AG04449 (cell line): ENCODE measurements at regions not wholly inside any gene's neighbourhood (a gene's known extent, or its start where the extent isn't known, plus 50 kb on each side); places are given as distances from the start of the nearest gene placed in this dataset.

Experiments
- CTCF ChIA-PET: fragments of 350-600 bp; formaldehyde crosslinking; extraction: SDS; loops from one replicate; lab custom pipeline; 2021; ENCODE audit warnings: antibody characterized with exemption; lab: Yijun Ruan, JAX
- POLR2A ChIA-PET: fragments of 400-600, 350-600 bp; formaldehyde crosslinking; extraction: SDS; loops from one replicate; lab custom pipeline; 2020; ENCODE audit warnings: antibody characterized with exemption, inconsistent platforms; lab: Yijun Ruan, JAX
- DNase-seq: peaks from one replicate; pipeline ENCODE4 v3.0.0-alpha.2; 2010; ENCODE audit warnings: low read depth, low spot score
- H3K4me3 ChIP-seq: 2 replicates; pipeline ENCODE4 v1.5.1; 2011; ENCODE audit warnings: low read depth, mild to moderate bottlenecking, control low read depth, low read length
- TF ChIP-seq, protein P1 (sequence below): IDR thresholded peaks from one replicate; pipeline ENCODE4 v1.5.1; 2011; ENCODE audit warnings: mild to moderate bottlenecking, moderate library complexity, low read length, control low read depth, inconsistent platforms; ENCODE audit not compliant: insufficient read depth; ENCODE audit errors: missing control alignments

DNA sequence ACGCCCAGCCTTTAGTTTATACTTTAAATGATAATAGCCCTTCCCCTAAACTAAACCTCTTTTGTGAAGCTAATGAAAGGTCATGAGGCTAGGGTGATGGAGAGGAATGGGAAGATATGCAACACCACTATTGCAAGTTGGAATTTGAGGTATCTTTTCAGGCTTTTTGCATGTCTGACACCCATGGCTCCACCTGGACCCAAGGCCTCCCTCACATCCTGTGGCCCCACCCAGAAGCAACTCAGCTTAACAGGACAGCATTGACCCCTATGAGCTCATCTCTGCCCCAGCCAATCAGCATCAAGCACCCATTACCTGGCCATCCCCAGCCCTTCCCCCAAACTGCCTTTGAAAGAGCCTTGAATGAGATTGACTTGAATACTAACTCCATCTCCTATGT is 674.2 kb upstream of the NRP1 start:
- TF ChIP-seq, protein P1, sequence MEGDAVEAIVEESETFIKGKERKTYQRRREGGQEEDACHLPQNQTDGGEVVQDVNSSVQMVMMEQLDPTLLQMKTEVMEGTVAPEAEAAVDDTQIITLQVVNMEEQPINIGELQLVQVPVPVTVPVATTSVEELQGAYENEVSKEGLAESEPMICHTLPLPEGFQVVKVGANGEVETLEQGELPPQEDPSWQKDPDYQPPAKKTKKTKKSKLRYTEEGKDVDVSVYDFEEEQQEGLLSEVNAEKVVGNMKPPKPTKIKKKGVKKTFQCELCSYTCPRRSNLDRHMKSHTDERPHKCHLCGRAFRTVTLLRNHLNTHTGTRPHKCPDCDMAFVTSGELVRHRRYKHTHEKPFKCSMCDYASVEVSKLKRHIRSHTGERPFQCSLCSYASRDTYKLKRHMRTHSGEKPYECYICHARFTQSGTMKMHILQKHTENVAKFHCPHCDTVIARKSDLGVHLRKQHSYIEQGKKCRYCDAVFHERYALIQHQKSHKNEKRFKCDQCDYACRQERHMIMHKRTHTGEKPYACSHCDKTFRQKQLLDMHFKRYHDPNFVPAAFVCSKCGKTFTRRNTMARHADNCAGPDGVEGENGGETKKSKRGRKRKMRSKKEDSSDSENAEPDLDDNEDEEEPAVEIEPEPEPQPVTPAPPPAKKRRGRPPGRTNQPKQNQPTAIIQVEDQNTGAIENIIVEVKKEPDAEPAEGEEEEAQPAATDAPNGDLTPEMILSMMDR = no peak
- CTCF ChIA-PET = no interaction called here
- POLR2A ChIA-PET = no interaction called here
- H3K4me3 ChIP-seq = no peak overlapping the region
- no peak for DNase-seq

DNA sequence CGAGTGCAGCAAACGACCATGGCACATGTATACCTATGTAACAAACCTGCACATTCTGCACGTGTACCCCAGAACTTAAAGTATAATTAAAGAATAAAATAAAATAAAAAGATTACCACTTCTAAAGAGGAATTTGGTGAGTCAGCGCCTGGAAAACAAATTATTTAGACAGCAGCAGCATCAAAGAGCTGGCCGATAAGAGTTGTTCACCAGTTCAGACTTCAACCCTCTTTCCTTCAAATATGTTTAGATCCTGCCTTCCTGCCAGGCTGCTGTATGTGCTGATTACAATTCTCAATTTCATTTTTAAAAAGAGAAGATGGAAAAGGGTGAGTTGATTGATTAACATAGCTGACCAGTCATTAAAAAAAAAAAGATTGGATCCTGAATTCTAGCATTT is 672.0 kb upstream of the NRP1 start:
- ChIA-PET POLR2A (no interaction called here), CTCF (interaction anchor here (1.3 to 1.5 kb wide), 2 partner anchors 9 to 12 kb away, joined by 3 to 4 read pairs; no protein-coding TSS in a partner anchor)
- no peak for DNase-seq
- TF ChIP-seq, protein P1 = no peak
- H3K4me3 ChIP-seq = no peak overlapping the region

DNA sequence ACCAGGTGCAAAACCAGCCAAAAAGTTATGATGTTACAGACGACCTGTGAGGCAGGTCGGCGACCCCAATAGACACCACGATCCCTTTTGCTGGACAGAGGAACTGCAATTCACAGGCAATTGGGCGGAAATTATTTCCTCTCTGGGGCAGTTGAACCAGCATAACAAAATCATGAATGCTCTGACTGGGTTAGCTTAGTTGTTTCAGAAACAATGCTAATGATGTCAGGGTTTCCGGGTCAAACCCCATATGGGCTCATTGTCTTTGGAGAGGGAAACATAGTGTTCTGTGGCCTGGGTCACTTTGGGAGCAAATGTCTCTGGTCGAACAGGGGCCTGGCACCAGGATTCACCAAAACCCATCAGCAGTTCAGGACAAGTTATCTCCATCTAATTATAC is 669.1 kb upstream of the NRP1 start:
- POLR2A ChIA-PET = no interaction called here
- no peak overlapping the region for H3K4me3 ChIP-seq

DNA sequence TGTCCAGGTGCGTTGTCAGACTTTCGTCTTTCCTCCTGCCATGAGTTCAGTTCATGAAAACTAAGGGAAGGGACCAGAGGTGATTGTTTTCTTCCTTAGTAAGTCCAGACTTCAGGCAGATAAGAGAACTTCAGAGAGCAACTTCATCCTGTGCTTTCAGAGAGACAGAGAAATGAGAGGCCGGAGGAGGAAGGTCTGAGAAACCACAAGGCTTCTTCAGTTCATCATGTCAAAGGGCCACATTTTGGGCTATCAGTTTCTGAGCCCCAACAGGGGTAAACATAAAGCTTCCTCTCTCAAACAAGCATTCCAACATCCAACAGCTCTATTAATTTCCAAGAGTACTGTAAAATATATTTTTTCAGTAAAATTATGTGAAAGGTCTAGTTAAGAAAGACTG is 668.4 kb upstream of the NRP1 start:
- ChIA-PET CTCF (no interaction called here), POLR2A (no interaction called here)
- TF ChIP-seq, protein P1 = no peak
- no peak for DNase-seq
- H3K4me3 ChIP-seq = no peak overlapping the region

More for the DNA sequence above, 669.1 kb upstream of the NRP1 start:
- TF ChIP-seq, protein P1 = no peak
- CTCF ChIA-PET = no interaction called here
- no peak for DNase-seq

DNA sequence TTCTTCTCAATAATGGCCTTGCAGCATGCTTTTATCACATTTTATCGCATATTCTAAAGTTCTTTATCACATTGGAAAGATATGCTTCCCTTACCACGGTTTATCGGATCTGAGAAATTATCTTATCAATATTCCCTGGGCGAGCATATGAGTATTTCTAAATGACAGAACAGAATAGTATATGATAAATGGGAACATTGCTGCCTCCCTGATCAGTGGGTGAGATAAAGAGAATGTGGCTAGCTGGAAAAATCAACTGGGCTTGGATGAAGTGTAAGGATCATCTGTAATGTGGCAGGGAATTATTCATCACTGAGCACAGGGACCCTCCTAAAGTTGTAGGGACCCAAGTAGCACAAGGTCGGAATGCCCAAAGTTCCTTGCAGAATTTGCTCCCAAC is 667.4 kb upstream of the NRP1 start:
- POLR2A ChIA-PET = no interaction called here
- TF ChIP-seq, protein P1 = no peak
- H3K4me3 ChIP-seq = no peak overlapping the region
- CTCF ChIA-PET = interaction anchor here (0.6 kb wide), 1 partner anchor 10 kb away, joined by 3 read pairs; no protein-coding TSS in a partner anchor
- DNase-seq = no peak

DNA sequence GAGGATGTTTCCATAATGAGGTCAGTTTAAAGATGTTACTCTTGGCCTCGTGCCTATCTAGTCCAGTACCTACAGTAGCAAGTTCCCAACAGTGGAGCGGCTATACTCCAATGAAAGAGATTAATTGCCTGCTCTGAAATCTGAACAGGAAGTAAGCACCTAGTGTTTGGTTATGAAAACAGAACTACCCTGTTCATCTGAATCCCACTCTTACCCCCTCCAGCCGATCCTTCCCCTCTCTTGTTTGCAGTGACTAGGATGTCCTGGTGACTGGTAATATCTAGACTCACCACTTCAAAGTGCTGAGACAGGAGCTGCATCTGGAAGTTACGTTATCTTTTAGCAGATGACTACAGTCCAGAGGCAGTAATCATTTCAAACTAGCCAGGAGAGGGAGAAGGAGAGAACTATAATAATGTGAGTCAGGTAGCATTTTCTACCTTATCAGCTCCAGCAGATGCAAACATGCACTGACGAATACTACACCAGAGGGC is 666.7 kb upstream of the NRP1 start:
- CTCF ChIA-PET = interaction anchor here (0.6 kb wide), 1 partner anchor 9 kb away, joined by 3 read pairs; no protein-coding TSS in a partner anchor
- POLR2A ChIA-PET = no interaction called here
- no peak for DNase-seq
- TF ChIP-seq, protein P1 = no peak
- H3K4me3 ChIP-seq = no peak overlapping the region
